ENCODE measurements at regions not wholly inside any gene's neighbourhood (a gene's known extent, or its start where the extent isn't known, plus 50 kb on each side); places are given as distances from the start of the nearest gene placed in this dataset.
"Not testable (repeated sequence)": the region's sequence is repeated elsewhere in the genome, so short reads cannot be mapped to it uniquely, and the experiment has no call there.

GRCh38 chr10:25104441-25104840, 70.4 kb upstream of the GPR158 start:
- Mint-ChIP-seq H3K36me3 (no peaks in the 10 kb centered on the region), H3K27ac (no peak overlapping the region), H3K4me3 (no peak overlapping the region), H3K4me1 (no peaks in the 10 kb centered on the region), H3K27me3 (ENCODE audit: low read depth in 3 of 3) (peaks cover 3 to 8% (median 3%) of the 10 kb centered on the region in 3 donors), H3K9me3 (no peaks in the 10 kb centered on the region)
- DNase-seq: no peak

DNA sequence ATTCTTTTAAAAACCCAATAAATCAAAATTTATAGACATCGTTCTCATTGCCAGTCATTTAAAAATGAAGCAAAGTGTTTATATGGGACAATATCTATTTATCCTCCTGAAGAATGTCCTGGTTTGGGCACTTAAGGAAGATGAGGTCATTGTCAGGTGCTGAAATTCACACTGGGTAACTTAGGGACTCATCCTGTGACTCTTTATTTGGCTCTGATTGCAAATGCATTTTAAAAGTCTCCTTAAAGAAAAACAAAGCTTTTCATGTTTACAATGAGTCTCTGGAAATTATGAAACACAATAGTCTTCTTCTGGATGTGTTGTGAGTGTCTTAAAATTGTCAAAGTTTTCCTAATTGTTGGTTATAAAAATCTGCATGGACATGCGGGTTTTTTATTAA, 69.5 kb upstream of the GPR158 start:
- Mint-ChIP-seq H3K4me1 (no peaks in the 10 kb centered on the region), H3K4me3 (no peak overlapping the region), H3K36me3 (no peaks in the 10 kb centered on the region), H3K27me3 (ENCODE audit: low read depth in 3 of 3) (peaks cover 3 to 5% (median 3%) of the 10 kb centered on the region in 3 donors), H3K27ac (no peak overlapping the region), H3K9me3 (no peaks in the 10 kb centered on the region)
- no peak for DNase-seq

- Mint-ChIP-seq H3K4me1 (no peaks in the 10 kb centered on the region), H3K36me3 (no peaks in the 10 kb centered on the region), H3K27me3 (ENCODE audit: low read depth in 3 of 3) (peaks cover 2 to 3% (median 3%) of the 10 kb centered on the region in 3 donors), H3K27ac (no peak overlapping the region), H3K4me3 (no peak overlapping the region), H3K9me3 (no peaks in the 10 kb centered on the region)
- DNase-seq: no peak
Observed at GRCh38 chr10:25105743-25106260, 69.0 kb upstream of the GPR158 start.

- Mint-ChIP-seq H3K36me3 (no peaks in the 10 kb centered on the region), H3K4me3 (no peak overlapping the region), H3K27me3 (ENCODE audit: low read depth in 3 of 3) (peaks cover 2 to 5% (median 4%) of the 10 kb centered on the region in 3 donors), H3K4me1 (no peaks in the 10 kb centered on the region), H3K9me3 (no peaks in the 10 kb centered on the region), H3K27ac (no peak overlapping the region)
- no peak for DNase-seq
Observed at GRCh38 chr10:25107756-25108155, 67.0 kb upstream of the GPR158 start.

DNA sequence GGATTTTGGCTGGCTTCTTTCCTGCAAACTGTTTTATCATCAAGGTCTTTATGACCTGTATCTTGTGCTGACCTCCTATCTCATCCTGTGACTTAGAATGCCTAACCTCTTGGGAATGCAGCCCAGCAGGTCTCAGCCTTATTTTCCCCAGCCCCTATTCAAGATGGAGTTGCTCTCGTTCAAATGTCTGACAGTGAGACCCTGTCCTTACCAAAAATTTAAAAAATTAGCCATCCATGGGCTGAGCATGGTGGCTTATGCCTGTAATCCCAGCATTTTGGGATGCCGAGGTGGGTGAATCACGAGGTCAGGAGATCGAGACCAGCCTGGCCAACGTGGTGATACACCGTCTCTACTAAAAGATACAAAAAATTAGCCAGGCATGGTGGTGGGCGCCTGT, 64.9 kb upstream of the GPR158 start:
- not testable (repeated sequence) for H3K27ac Mint-ChIP-seq; H3K36me3 Mint-ChIP-seq; H3K4me1 Mint-ChIP-seq; H3K27me3 Mint-ChIP-seq (ENCODE audit: low read depth in 3 of 3); DNase-seq; H3K4me3 Mint-ChIP-seq; H3K9me3 Mint-ChIP-seq

GRCh38 chr10:25112016-25112415, 62.8 kb upstream of the GPR158 start:
- H3K4me3 Mint-ChIP-seq: no peak overlapping the region
- DNase-seq: no peak
- H3K9me3 Mint-ChIP-seq: no peaks in the 10 kb centered on the region
- no peak overlapping the region for H3K27ac Mint-ChIP-seq
- peaks cover 8 to 9% (median 8%) of the 10 kb centered on the region in 3 donors for H3K27me3 Mint-ChIP-seq (ENCODE audit: low read depth in 3 of 3)
- H3K4me1 Mint-ChIP-seq: no peaks in the 10 kb centered on the region
- H3K36me3 Mint-ChIP-seq: no peaks in the 10 kb centered on the region

DNA sequence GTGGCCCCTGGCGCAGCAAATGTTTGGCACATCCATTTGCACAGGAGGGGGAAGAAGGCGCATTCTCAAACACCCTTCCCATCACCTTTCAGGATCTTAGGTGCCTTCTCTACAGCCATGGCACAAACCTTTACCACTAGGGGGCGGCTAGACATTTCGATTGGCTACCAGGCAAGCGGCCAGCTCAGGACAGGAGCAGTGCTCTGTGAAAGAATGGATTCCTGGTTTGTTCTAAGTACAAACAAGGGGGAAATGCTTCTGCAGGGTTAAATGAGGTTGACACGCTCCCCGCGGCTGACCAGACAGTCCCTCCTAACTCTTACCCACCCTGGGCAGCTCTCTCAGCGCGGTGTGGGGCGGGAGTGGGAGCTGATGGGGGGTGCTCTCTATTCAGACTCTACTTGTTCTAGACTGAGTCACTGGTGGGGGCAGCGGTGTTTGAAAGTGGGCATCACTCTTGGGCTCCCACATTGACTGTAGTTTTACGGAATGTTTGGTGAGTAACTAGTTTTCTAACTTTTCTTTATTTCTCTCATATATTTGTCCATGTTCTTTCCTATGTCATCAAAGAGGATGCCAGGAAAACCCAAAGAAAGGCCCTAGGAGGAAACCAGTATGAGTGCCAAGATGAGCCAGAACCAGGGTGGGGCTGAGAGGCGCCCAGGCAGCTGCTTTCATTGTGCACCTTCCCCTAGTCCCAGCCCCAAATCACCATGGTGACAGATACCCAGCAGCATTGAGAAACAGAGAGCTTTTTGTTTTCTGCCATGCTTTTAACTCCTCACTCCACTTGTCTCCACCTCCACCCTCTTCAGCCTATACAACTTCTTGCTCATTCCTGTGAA, 61.4 kb upstream of the GPR158 start:
- no peak overlapping the region for H3K27ac Mint-ChIP-seq
- H3K36me3 Mint-ChIP-seq: no peaks in the 10 kb centered on the region
- H3K9me3 Mint-ChIP-seq: no peaks in the 10 kb centered on the region
- DNase-seq: peak in 2 of 3 donors; percentile 11 to 15
- no peaks in the 10 kb centered on the region for H3K4me1 Mint-ChIP-seq
- peaks cover 6 to 9% (median 8%) of the 10 kb centered on the region in 3 donors for H3K27me3 Mint-ChIP-seq (ENCODE audit: low read depth in 3 of 3)
- H3K4me3 Mint-ChIP-seq: no peak overlapping the region

GRCh38 chr10:25114036-25114411, 60.8 kb upstream of the GPR158 start:
- H3K27ac Mint-ChIP-seq: no peak overlapping the region
- H3K4me3 Mint-ChIP-seq: no peak overlapping the region
- H3K4me1 Mint-ChIP-seq: no peaks in the 10 kb centered on the region
- DNase-seq: no peak
- H3K9me3 Mint-ChIP-seq: no peaks in the 10 kb centered on the region
- peaks cover 6 to 9% (median 8%) of the 10 kb centered on the region in 3 donors for H3K27me3 Mint-ChIP-seq (ENCODE audit: low read depth in 3 of 3)
- no peaks in the 10 kb centered on the region for H3K36me3 Mint-ChIP-seq

GRCh38 chr10:25117757-25118156, 57.0 kb upstream of the GPR158 start:
- Mint-ChIP-seq H3K27ac (no peak overlapping the region), H3K27me3 (ENCODE audit: low read depth in 3 of 3) (peaks cover 4 to 6% (median 6%) of the 10 kb centered on the region in 3 donors), H3K4me3 (no peak overlapping the region), H3K9me3 (no peaks in the 10 kb centered on the region), H3K36me3 (no peaks in the 10 kb centered on the region), H3K4me1 (no peaks in the 10 kb centered on the region)
- no peak for DNase-seq

GRCh38 chr10:25120188-25120587, 54.6 kb upstream of the GPR158 start:
- Mint-ChIP-seq H3K9me3 (no peaks in the 10 kb centered on the region), H3K27me3 (ENCODE audit: low read depth in 3 of 3) (peaks cover 2 to 5% (median 4%) of the 10 kb centered on the region in 3 donors), H3K4me3 (no peak overlapping the region), H3K27ac (no peak overlapping the region), H3K36me3 (no peaks in the 10 kb centered on the region), H3K4me1 (no peaks in the 10 kb centered on the region)
- no peak for DNase-seq
